ENCODE measurements at regions not wholly inside any gene's neighbourhood (a gene's known extent, or its start where the extent isn't known, plus 50 kb on each side); places are given as distances from the start of the nearest gene placed in this dataset.

- Histone ChIP-seq H3K36me3 (replicated peaks; ENCODE audit: low read depth, low read length) (peaks cover 3% of the 10 kb centered on the region), H3K9me3 (ENCODE audit: insufficient read depth, low read length) (no peaks in the 10 kb centered on the region), H3K79me2 (ENCODE audit: low read length) (no peaks in the 10 kb centered on the region), H3K4me3 (ENCODE audit: low read length) (no peak overlapping the region), H3K4me1 (ENCODE audit: low read length) (peaks cover 83% of the 10 kb centered on the region), H3K27me3 (ENCODE audit: low read depth, low read length) (no peaks in the 10 kb centered on the region), H3K9ac (ENCODE audit: low read length) (peak overlapping the region; percentile 29; the same call in 1 of the 2 replicates), H4K20me1 (ENCODE audit: insufficient read depth, low read length) (no peaks in the 10 kb centered on the region), H3K27ac (ENCODE audit: low read length) (peak overlapping the region; percentile 38; the same call in 1 of the 2 replicates), H3K4me2 (ENCODE audit: low read length) (no peak overlapping the region), H2AFZ (ENCODE audit: low read depth, low read length) (peak overlapping the region; percentile 71; the same call in 1 of the 2 replicates)
- TF ChIP-seq CTCF (IDR thresholded peaks at IDR 0.05; ENCODE audit: low read depth, low read length) (no peak), EZH2phosphoT487 (IDR thresholded peaks at IDR 0.05; ENCODE audit: low read depth) (no peak)
These were observed 158.7 kb upstream of the RAI14 start for GRCh38 chr5:34497470-34497808.

- Histone ChIP-seq H3K36me3 (replicated peaks; ENCODE audit: low read depth, low read length) (peaks cover 3% of the 10 kb centered on the region), H3K79me2 (ENCODE audit: low read length) (no peaks in the 10 kb centered on the region), H2AFZ (ENCODE audit: low read depth, low read length) (peak overlapping the region; percentile 40; the same call in 1 of the 2 replicates), H3K4me1 (ENCODE audit: low read length) (peaks cover 93% of the 10 kb centered on the region), H4K20me1 (ENCODE audit: insufficient read depth, low read length) (no peaks in the 10 kb centered on the region), H3K9ac (ENCODE audit: low read length) (peak overlapping the region; percentile 73), H3K4me3 (ENCODE audit: low read length) (peak overlapping the region; percentile 25; the same call in 1 of the 2 replicates), H3K27ac (ENCODE audit: low read length) (peak overlapping the region; percentile 100), H3K27me3 (ENCODE audit: low read depth, low read length) (no peaks in the 10 kb centered on the region), H3K9me3 (ENCODE audit: insufficient read depth, low read length) (no peaks in the 10 kb centered on the region), H3K4me2 (ENCODE audit: low read length) (peak overlapping the region; percentile 63)
- TF ChIP-seq EZH2phosphoT487 (IDR thresholded peaks at IDR 0.05; ENCODE audit: low read depth) (no peak), CTCF (IDR thresholded peaks at IDR 0.05; ENCODE audit: low read depth, low read length) (no peak)
These were observed 157.6 kb upstream of the RAI14 start for GRCh38 chr5:34498572-34498971.

GRCh38 chr5:34499001-34499734 is 157.0 kb upstream of the RAI14 start:
- Histone ChIP-seq H2AFZ (ENCODE audit: low read depth, low read length) (peak overlapping the region; percentile 40; the same call in 1 of the 2 replicates), H3K36me3 (replicated peaks; ENCODE audit: low read depth, low read length) (peaks cover 3% of the 10 kb centered on the region), H3K4me2 (ENCODE audit: low read length) (peak overlapping the region; percentile 80), H3K9ac (ENCODE audit: low read length) (peak overlapping the region; percentile 95), H3K4me3 (ENCODE audit: low read length) (peak overlapping the region; percentile 57), H3K27me3 (ENCODE audit: low read depth, low read length) (no peaks in the 10 kb centered on the region), H3K79me2 (ENCODE audit: low read length) (no peaks in the 10 kb centered on the region), H3K27ac (ENCODE audit: low read length) (peak overlapping the region; percentile 100), H3K9me3 (ENCODE audit: insufficient read depth, low read length) (no peaks in the 10 kb centered on the region), H3K4me1 (ENCODE audit: low read length) (peaks cover 90% of the 10 kb centered on the region), H4K20me1 (ENCODE audit: insufficient read depth, low read length) (no peaks in the 10 kb centered on the region)
- TF ChIP-seq EZH2phosphoT487 (IDR thresholded peaks at IDR 0.05; ENCODE audit: low read depth) (no peak), CTCF (IDR thresholded peaks at IDR 0.05; ENCODE audit: low read depth, low read length) (no peak)

GRCh38 chr5:34500236-34500847 is 155.8 kb upstream of the RAI14 start:
- peak overlapping the region; percentile 80 for H3K4me2 ChIP-seq (ENCODE audit: low read length)
- no peaks in the 10 kb centered on the region for H4K20me1 ChIP-seq (ENCODE audit: insufficient read depth, low read length)
- peak overlapping the region; percentile 95 for H3K9ac ChIP-seq (ENCODE audit: low read length)
- H3K27ac ChIP-seq (ENCODE audit: low read length), result peak overlapping the region; percentile 100
- no peak for TF ChIP-seq EZH2phosphoT487 (IDR thresholded peaks at IDR 0.05; ENCODE audit: low read depth)
- TF ChIP-seq CTCF (IDR thresholded peaks at IDR 0.05; ENCODE audit: low read depth, low read length), result no peak
- peak overlapping the region; percentile 16 for H3K4me3 ChIP-seq (ENCODE audit: low read length)
- no peaks in the 10 kb centered on the region for H3K27me3 ChIP-seq (ENCODE audit: low read depth, low read length)
- 0 out of 2 replicates have a peak, but pooled peaks cover 2% of the 10 kb centered on the region for H3K9me3 ChIP-seq (ENCODE audit: insufficient read depth, low read length)
- H3K79me2 ChIP-seq (ENCODE audit: low read length), result no peaks in the 10 kb centered on the region
- no peak overlapping the region; the same call in 1 of the 2 replicates for H2AFZ ChIP-seq (ENCODE audit: low read depth, low read length)
- H3K36me3 ChIP-seq (replicated peaks; ENCODE audit: low read depth, low read length), result peaks cover 7% of the 10 kb centered on the region
- peaks cover 79% of the 10 kb centered on the region for H3K4me1 ChIP-seq (ENCODE audit: low read length)

All from OCI-LY3 (cell line).